ENCODE measurements at regions not wholly inside any gene's neighbourhood (a gene's known extent, or its start where the extent isn't known, plus 50 kb on each side); places are given as distances from the start of the nearest gene placed in this dataset.
A peak's percentile ranks its signal among the peaks of the same experiment; 100 is the strongest.

DNA sequence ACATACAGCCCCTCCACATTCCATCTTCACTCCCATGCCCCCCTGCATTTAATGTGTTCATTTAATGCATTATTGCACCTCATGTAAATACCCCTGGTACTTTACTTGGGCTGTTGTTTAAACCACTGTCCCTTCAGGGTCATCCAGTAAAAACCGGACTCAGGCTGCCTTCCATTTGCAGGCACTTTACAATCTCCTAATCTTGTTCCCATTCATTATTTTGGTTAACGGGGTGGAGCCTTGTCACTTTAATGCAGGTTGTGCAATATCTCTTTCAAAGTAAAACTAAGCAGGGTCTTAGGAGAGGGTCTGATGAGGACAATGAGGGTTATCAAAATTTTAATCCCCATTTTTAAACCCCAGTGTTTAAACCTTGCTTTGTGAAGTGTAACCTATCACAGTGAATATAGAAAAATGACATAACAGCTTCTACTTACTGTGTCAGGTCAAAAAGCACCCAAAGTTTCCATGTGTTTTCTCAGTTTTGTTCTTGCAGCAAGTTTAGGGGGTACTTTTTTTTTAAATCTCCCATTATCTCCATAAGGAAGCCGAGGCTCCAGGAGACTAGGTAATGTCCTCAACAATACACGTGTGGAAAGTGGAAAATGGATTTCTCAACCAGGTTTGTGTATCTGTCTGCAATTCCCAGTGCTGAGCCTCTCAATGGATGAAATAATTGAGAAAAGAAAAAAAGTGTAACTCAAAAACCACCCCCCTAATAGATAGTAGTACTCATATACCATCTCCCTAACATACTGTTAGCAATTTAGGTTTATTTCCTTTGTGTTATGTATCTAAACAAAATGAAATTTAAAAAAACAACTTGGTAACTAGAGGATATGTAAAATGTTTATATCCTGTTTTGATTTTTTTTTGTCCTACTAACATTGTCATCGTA, 54.2 kb upstream of the SPRY4 start:
- peak overlapping the region; percentile 53 for H3K27ac Mint-ChIP-seq
- ATAC-seq, result no peak

DNA sequence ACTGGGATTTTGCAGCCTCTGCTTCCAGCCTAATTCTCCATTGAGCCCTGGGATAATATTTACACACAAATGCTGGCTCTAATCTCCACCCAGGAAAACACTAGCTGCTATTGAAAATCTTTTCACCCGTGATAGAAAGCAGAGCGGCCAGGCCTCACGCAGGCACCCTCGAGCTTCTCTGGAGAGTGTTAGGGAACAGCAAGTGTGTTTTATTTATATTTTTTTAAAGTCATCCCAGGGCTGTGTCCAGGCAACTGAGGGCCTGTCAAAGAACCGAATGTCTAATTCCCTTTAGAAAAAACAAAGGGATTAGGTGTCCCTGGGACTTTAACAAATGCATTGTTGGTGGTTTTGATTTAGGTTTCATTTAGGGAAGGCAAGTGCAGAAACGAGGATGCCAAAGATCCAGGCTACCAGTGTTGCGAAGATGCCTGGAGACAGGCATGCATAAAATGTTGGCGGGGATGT, 51.2 kb upstream of the SPRY4 start:
- no peaks in the 10 kb centered on the region for H3K9me3 ChIP-seq (ENCODE audit: control insufficient read depth, low read length, poor library complexity, severe bottlenecking)
- no peak overlapping the region for H3K27ac Mint-ChIP-seq
- peaks cover 5% of the 10 kb centered on the region for H3K4me1 Mint-ChIP-seq
- ATAC-seq (no peak), DNase-seq (no peak)
- no peak overlapping the region for H3K4me3 Mint-ChIP-seq
- H3K27me3 Mint-ChIP-seq, result no peaks in the 10 kb centered on the region
- no peaks in the 10 kb centered on the region for H3K36me3 Mint-ChIP-seq (ENCODE audit: low read depth)

More for the DNA sequence above, 54.2 kb upstream of the SPRY4 start:
- no peak overlapping the region for H3K4me3 Mint-ChIP-seq
- peaks cover 6% of the 10 kb centered on the region for H3K4me1 Mint-ChIP-seq
- H3K9me3 ChIP-seq (ENCODE audit: control insufficient read depth, low read length, poor library complexity, severe bottlenecking), result no peaks in the 10 kb centered on the region
- no peaks in the 10 kb centered on the region for H3K27me3 Mint-ChIP-seq
- DNase-seq, result no peak
- no peaks in the 10 kb centered on the region for H3K36me3 Mint-ChIP-seq (ENCODE audit: low read depth)
